Endothelial cell of umbilical vein (primary cell): ENCODE measurements at regions not wholly inside any gene's neighbourhood (a gene's known extent, or its start where the extent isn't known, plus 50 kb on each side); places are given as distances from the start of the nearest gene placed in this dataset.

ENCODE experiments used
- POLR2A ChIP-seq: IDR thresholded peaks from 2 replicates; pipeline ENCODE4 v1.6.1; 2012; ENCODE audit warnings: low read depth, mild to moderate bottlenecking, control low read depth, low read length
- POLR2AphosphoS5 ChIP-seq: IDR thresholded peaks from 2 replicates; pipeline ENCODE4 v1.6.1; 2012; ENCODE audit warnings: low read depth, mild to moderate bottlenecking, control low read depth, low read length, moderate library complexity; ENCODE audit not compliant: insufficient read depth
- TF ChIP-seq, protein P1 (sequence below), 2 donors: IDR thresholded peaks; 1 replicate in 1 of 2; 2 replicates in 1 of 2; pipeline ENCODE4 v1.5.1; 2011; ENCODE audit warnings: low read length in 2 of 2, mild to moderate bottlenecking in 2 of 2, moderate library complexity in 2 of 2, control low read depth in 1 of 2, inconsistent platforms in 1 of 2, low read depth in 1 of 2; ENCODE audit not compliant: insufficient read depth in 1 of 2; ENCODE audit errors: extremely low read depth in 1 of 2

GRCh38 chr14:76954394-76955190 is 73.9 kb downstream of the IRF2BPL start:
- TF ChIP-seq, protein P1, sequence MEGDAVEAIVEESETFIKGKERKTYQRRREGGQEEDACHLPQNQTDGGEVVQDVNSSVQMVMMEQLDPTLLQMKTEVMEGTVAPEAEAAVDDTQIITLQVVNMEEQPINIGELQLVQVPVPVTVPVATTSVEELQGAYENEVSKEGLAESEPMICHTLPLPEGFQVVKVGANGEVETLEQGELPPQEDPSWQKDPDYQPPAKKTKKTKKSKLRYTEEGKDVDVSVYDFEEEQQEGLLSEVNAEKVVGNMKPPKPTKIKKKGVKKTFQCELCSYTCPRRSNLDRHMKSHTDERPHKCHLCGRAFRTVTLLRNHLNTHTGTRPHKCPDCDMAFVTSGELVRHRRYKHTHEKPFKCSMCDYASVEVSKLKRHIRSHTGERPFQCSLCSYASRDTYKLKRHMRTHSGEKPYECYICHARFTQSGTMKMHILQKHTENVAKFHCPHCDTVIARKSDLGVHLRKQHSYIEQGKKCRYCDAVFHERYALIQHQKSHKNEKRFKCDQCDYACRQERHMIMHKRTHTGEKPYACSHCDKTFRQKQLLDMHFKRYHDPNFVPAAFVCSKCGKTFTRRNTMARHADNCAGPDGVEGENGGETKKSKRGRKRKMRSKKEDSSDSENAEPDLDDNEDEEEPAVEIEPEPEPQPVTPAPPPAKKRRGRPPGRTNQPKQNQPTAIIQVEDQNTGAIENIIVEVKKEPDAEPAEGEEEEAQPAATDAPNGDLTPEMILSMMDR (IDR thresholded peaks at IDR 0.05; ENCODE audit: extremely low read depth in 1 of 2, insufficient read depth in 1 of 2, low read depth in 1 of 2, low read length in 2 of 2) = no peak
- TF ChIP-seq POLR2AphosphoS5 (no peak), POLR2A (no peak)
